ENCODE measurements at regions not wholly inside any gene's neighbourhood (a gene's known extent, or its start where the extent isn't known, plus 50 kb on each side); places are given as distances from the start of the nearest gene placed in this dataset.
"Not testable (repeated sequence)": the region's sequence is repeated elsewhere in the genome, so short reads cannot be mapped to it uniquely, and the experiment has no call there.

GRCh38 chr20:25856256-25856884 is 159.7 kb upstream of the ZNF337 start:
- Mint-ChIP-seq H3K36me3 (no peaks in the 10 kb centered on the region), H3K9me3 (ENCODE audit: low read depth) (no peaks in the 10 kb centered on the region), H3K27me3 (peaks cover 61% of the 10 kb centered on the region), H3K27ac (no peak overlapping the region), H3K4me3 (no peak overlapping the region), H3K4me1 (peaks cover 25% of the 10 kb centered on the region)
- DNase-seq (no peak), ATAC-seq (no peak)
- CTCF ChIA-PET, result no interaction called here

GRCh38 chr20:25855451-25856156 is 159.0 kb upstream of the ZNF337 start:
- H3K36me3 Mint-ChIP-seq; ATAC-seq; H3K27ac Mint-ChIP-seq; H3K4me3 Mint-ChIP-seq; H3K9me3 Mint-ChIP-seq (ENCODE audit: low read depth); CTCF ChIA-PET; DNase-seq: not testable (repeated sequence)
- peaks cover 54% of the 10 kb centered on the region for H3K27me3 Mint-ChIP-seq
- peaks cover 19% of the 10 kb centered on the region for H3K4me1 Mint-ChIP-seq

GRCh38 chr20:25854666-25855065 is 158.0 kb upstream of the ZNF337 start:
- H3K27ac Mint-ChIP-seq; DNase-seq; H3K36me3 Mint-ChIP-seq; H3K9me3 Mint-ChIP-seq (ENCODE audit: low read depth); ATAC-seq; H3K4me3 Mint-ChIP-seq; CTCF ChIA-PET: not testable (repeated sequence)
- H3K4me1 Mint-ChIP-seq, result peaks cover 19% of the 10 kb centered on the region
- H3K27me3 Mint-ChIP-seq, result peaks cover 44% of the 10 kb centered on the region

- Mint-ChIP-seq H3K27ac (peak overlapping the region; percentile 62), H3K27me3 (peaks cover 36% of the 10 kb centered on the region), H3K4me3 (peak overlapping the region; percentile 77), H3K4me1 (peaks cover 15% of the 10 kb centered on the region)
- CTCF ChIA-PET; H3K36me3 Mint-ChIP-seq; H3K9me3 Mint-ChIP-seq (ENCODE audit: low read depth): not testable (repeated sequence)
- peak; percentile 85 for DNase-seq
- ATAC-seq, result peak; percentile 86
Observed at GRCh38 chr20:25853718-25854388, 157.2 kb upstream of the ZNF337 start.

GRCh38 chr20:25852968-25853717 is 156.5 kb upstream of the ZNF337 start:
- H3K27ac Mint-ChIP-seq; CTCF ChIA-PET; H3K36me3 Mint-ChIP-seq; DNase-seq; H3K9me3 Mint-ChIP-seq (ENCODE audit: low read depth): not testable (repeated sequence)
- Mint-ChIP-seq H3K4me1 (peaks cover 14% of the 10 kb centered on the region), H3K27me3 (peaks cover 32% of the 10 kb centered on the region), H3K4me3 (peak overlapping the region; percentile 77)
- ATAC-seq, result peak; percentile 18

GRCh38 chr20:25850133-25850532 is 153.5 kb upstream of the ZNF337 start:
- H3K4me3 Mint-ChIP-seq; CTCF ChIA-PET; ATAC-seq; H3K9me3 Mint-ChIP-seq (ENCODE audit: low read depth); DNase-seq; H3K27ac Mint-ChIP-seq; H3K36me3 Mint-ChIP-seq: not testable (repeated sequence)
- peaks cover 12% of the 10 kb centered on the region for H3K4me1 Mint-ChIP-seq
- peaks cover 22% of the 10 kb centered on the region for H3K27me3 Mint-ChIP-seq

- CTCF ChIA-PET, result no interaction called here
- ATAC-seq, result no peak
- DNase-seq, result peak; percentile 30
- no peaks in the 10 kb centered on the region for H3K36me3 Mint-ChIP-seq
- H3K9me3 Mint-ChIP-seq (ENCODE audit: low read depth), result no peaks in the 10 kb centered on the region
- no peak overlapping the region for H3K4me3 Mint-ChIP-seq
- H3K27me3 Mint-ChIP-seq, result peaks cover 9% of the 10 kb centered on the region
- no peak overlapping the region for H3K27ac Mint-ChIP-seq
- H3K4me1 Mint-ChIP-seq, result peaks cover 4% of the 10 kb centered on the region
Observed at GRCh38 chr20:25848222-25848621, 151.6 kb upstream of the ZNF337 start.

GRCh38 chr20:25844640-25845039 is 148.0 kb upstream of the ZNF337 start:
- H3K27ac Mint-ChIP-seq; H3K9me3 Mint-ChIP-seq (ENCODE audit: low read depth); ATAC-seq; DNase-seq; H3K36me3 Mint-ChIP-seq; CTCF ChIA-PET; H3K4me1 Mint-ChIP-seq; H3K4me3 Mint-ChIP-seq; H3K27me3 Mint-ChIP-seq: not testable (repeated sequence)

GRCh38 chr20:25813511-25813910 is 116.9 kb upstream of the ZNF337 start:
- CTCF ChIA-PET; H3K4me1 Mint-ChIP-seq; H3K9me3 Mint-ChIP-seq (ENCODE audit: low read depth); DNase-seq; ATAC-seq; H3K27me3 Mint-ChIP-seq; H3K4me3 Mint-ChIP-seq; H3K27ac Mint-ChIP-seq; H3K36me3 Mint-ChIP-seq: not testable (repeated sequence)

- H3K4me3 Mint-ChIP-seq; DNase-seq; H3K9me3 Mint-ChIP-seq (ENCODE audit: low read depth); CTCF ChIA-PET; H3K36me3 Mint-ChIP-seq; H3K27me3 Mint-ChIP-seq; H3K27ac Mint-ChIP-seq; H3K4me1 Mint-ChIP-seq: not testable (repeated sequence)
- ATAC-seq, result peak; percentile 45
Observed at GRCh38 chr20:25798174-25798993, 101.7 kb upstream of the ZNF337 start.

GRCh38 chr20:25797062-25797461 is 100.4 kb upstream of the ZNF337 start:
- H3K4me1 Mint-ChIP-seq; DNase-seq; H3K27me3 Mint-ChIP-seq; H3K9me3 Mint-ChIP-seq (ENCODE audit: low read depth); H3K27ac Mint-ChIP-seq; CTCF ChIA-PET; H3K36me3 Mint-ChIP-seq; H3K4me3 Mint-ChIP-seq; ATAC-seq: not testable (repeated sequence)

GRCh38 chr20:25777241-25777640 is 80.6 kb upstream of the ZNF337 start:
- H3K36me3 Mint-ChIP-seq; H3K9me3 Mint-ChIP-seq (ENCODE audit: low read depth); H3K27ac Mint-ChIP-seq; DNase-seq; ATAC-seq; CTCF ChIA-PET; H3K4me3 Mint-ChIP-seq; H3K27me3 Mint-ChIP-seq; H3K4me1 Mint-ChIP-seq: not testable (repeated sequence)

- CTCF ChIA-PET; H3K27ac Mint-ChIP-seq; H3K27me3 Mint-ChIP-seq; DNase-seq; ATAC-seq; H3K9me3 Mint-ChIP-seq (ENCODE audit: low read depth); H3K36me3 Mint-ChIP-seq; H3K4me1 Mint-ChIP-seq; H3K4me3 Mint-ChIP-seq: not testable (repeated sequence)
Observed at GRCh38 chr20:25774711-25775110, 78.1 kb upstream of the ZNF337 start.

All from activated CD8-positive, alpha-beta memory T cell treated with anti-CD3 and anti-CD28 coated beads, Interleukin-2, amount 10 ng/mL, durations not matched to agents 7 days and 5 days (primary cell).